B cell (primary cell): ENCODE measurements at regions not wholly inside any gene's neighbourhood (a gene's known extent, or its start where the extent isn't known, plus 50 kb on each side); places are given as distances from the start of the nearest gene placed in this dataset.

Source experiments
- ATAC-seq: fragments of 200-7000 bp; cut with Tn5 transposase; one replicate; pipeline ENCODE4 v1.10.0; 2021; ENCODE audit warnings: low read depth, mild to moderate bottlenecking, moderate number of reproducible peaks, moderate library complexity
- CTCF ChIA-PET: fragments of 350-600 bp; sonication (Branson Sonifier 250); formaldehyde crosslinking; loops from one replicate; lab custom pipeline; 2021; ENCODE audit warnings: antibody characterized with exemption, inconsistent platforms; lab: Charles Lee
- POLR2A ChIA-PET: fragments of 350-600 bp; sonication (Branson Sonifier 250); formaldehyde crosslinking; loops from one replicate; lab custom pipeline; 2021; ENCODE audit warnings: antibody characterized with exemption; lab: Charles Lee
- DNase-seq: peaks from one replicate; pipeline ENCODE4 v3.0.0; 2013
- H2AFZ ChIP-seq: 2 replicates; pipeline ENCODE4 v1.6.1; 2012; ENCODE audit warnings: mild to moderate bottlenecking, low read depth, low read length; ENCODE audit not compliant: insufficient read depth, poor library complexity, severe bottlenecking
- H3K27ac ChIP-seq, 2 donors: 1 replicate in 1 of 2; 2 replicates in 1 of 2; pipeline ENCODE4 v1.5.1; 2012 to 2013; ENCODE audit warnings: low read length in 2 of 2, mild to moderate bottlenecking in 2 of 2, moderate library complexity in 1 of 2
- H3K27me3 ChIP-seq, 4 experiments: fragments of 200-600 bp in 1 of 4; sonication (generic) in 1 of 4; replicated peaks in 1 of 4; 1 replicate in 2 of 4; 2 replicates in 2 of 4; pipeline versions ENCODE4 v1.6.1 to v1.7.0; 2013 to 2016; ENCODE audit warnings: low read length in 3 of 4, mild to moderate bottlenecking in 2 of 4, mixed read lengths in 1 of 4, moderate library complexity in 1 of 4; ENCODE audit not compliant: insufficient read depth in 4 of 4, control insufficient read depth in 3 of 4; ENCODE audit errors: control extremely low read depth in 1 of 4
- H3K36me3 ChIP-seq, 2 experiments: replicated peaks in 1 of 2; 1 replicate in 1 of 2; 2 replicates in 1 of 2; pipeline versions ENCODE4 v1.6.1 to v1.7.1; 2013; ENCODE audit warnings: low read length in 1 of 2; ENCODE audit not compliant: insufficient read depth in 2 of 2, control insufficient read depth in 1 of 2; ENCODE audit errors: control extremely low read depth in 1 of 2, extremely low read depth in 1 of 2
- H3K4me1 ChIP-seq, 2 donors: fragments of 200-600 bp in 1 of 2; sonication (generic) in 1 of 2; 1 replicate in 1 of 2; 2 replicates in 1 of 2; pipeline versions ENCODE4 v1.5.1 to v1.6.1; 2013 to 2017; ENCODE audit warnings: low read length in 2 of 2; ENCODE audit not compliant: control insufficient read depth in 2 of 2, insufficient read depth in 2 of 2
- H3K4me2 ChIP-seq: replicated peaks from 2 replicates; pipeline ENCODE3; 2012; ENCODE audit warnings: mild to moderate bottlenecking, low read depth, low read length; ENCODE audit not compliant: poor library complexity, severe bottlenecking
- H3K4me3 ChIP-seq, 5 experiments: fragments of 200-600 bp in 1 of 5; sonication (generic) in 1 of 5; 1 replicate in 3 of 5; 2 replicates in 2 of 5; pipeline versions ENCODE4 v1.5.1 to v1.7.0; 2011 to 2016; ENCODE audit warnings: low read length in 4 of 5, mild to moderate bottlenecking in 4 of 5, low read depth in 2 of 5, control low read depth in 1 of 5, moderate library complexity in 1 of 5; ENCODE audit not compliant: insufficient read depth in 1 of 5; ENCODE audit errors: control extremely low read depth in 1 of 5, extremely low read depth in 1 of 5
- H3K79me2 ChIP-seq: fragments of 200-600 bp; sonication (generic); one replicate; pipeline ENCODE4 v1.6.0; 2016; ENCODE audit warnings: low read length; ENCODE audit not compliant: control insufficient read depth, insufficient read depth
- H3K9ac ChIP-seq: fragments of 200-600 bp; sonication (generic); 2 replicates; pipeline ENCODE4 v1.6.1; 2017; ENCODE audit warnings: mild to moderate bottlenecking, low read length, moderate library complexity
- H3K9me3 ChIP-seq, 3 donors: one replicate each; pipeline versions ENCODE4 v1.6.1 to v1.7.1; 2013; ENCODE audit warnings: low read length in 2 of 3; ENCODE audit not compliant: control insufficient read depth in 2 of 3, insufficient read depth in 1 of 3; ENCODE audit errors: control extremely low read depth in 1 of 3
- H4K20me1 ChIP-seq: 2 replicates; pipeline ENCODE4 v1.6.0; 2012; ENCODE audit warnings: mild to moderate bottlenecking, low read length; ENCODE audit not compliant: insufficient read depth, control insufficient read depth, poor library complexity, severe bottlenecking
- H3K27ac Mint-ChIP-seq: one replicate; pipeline ENCODE4 v1.8.0; 2021; ENCODE audit warnings: mixed read lengths
- H3K27me3 Mint-ChIP-seq: one replicate; pipeline ENCODE4 v1.8.0; 2021; ENCODE audit warnings: mixed read lengths
- H3K4me1 Mint-ChIP-seq: one replicate; pipeline ENCODE4 v1.8.0; 2021; ENCODE audit warnings: mixed read lengths
- H3K4me3 Mint-ChIP-seq: one replicate; pipeline ENCODE4 v1.8.0; 2021; ENCODE audit warnings: mixed read lengths
- H3K9me3 Mint-ChIP-seq: one replicate; pipeline ENCODE4 v1.8.0; 2022; ENCODE audit warnings: mixed read lengths; ENCODE audit not compliant: insufficient read depth
- CTCF ChIP-seq: fragments of 200-600 bp; IDR thresholded peaks from one replicate; pipeline ENCODE4 v1.8.0; 2022; ENCODE audit warnings: antibody characterized with exemption, mild to moderate bottlenecking
- EZH2 ChIP-seq: IDR thresholded peaks from 2 replicates; pipeline ENCODE4 v1.6.1; 2012; ENCODE audit warnings: borderline replicate concordance, low read depth, mild to moderate bottlenecking, moderate library complexity, low read length; ENCODE audit not compliant: insufficient read depth, poor library complexity, severe bottlenecking
- WGBS: methylation state at CpG from one replicate; pipeline ENCODE4 v1.1.5; 2013; ENCODE audit warnings: missing lambda C conversion rate; ENCODE audit not compliant: insufficient coverage; 5-methylcytosine and 5-hydroxymethylcytosine counted together
- intact Hi-C: fragments of 100-400 bp; cut with micrococcal nuclease; formaldehyde crosslinking; loops from one replicate; pipeline ENCODE4 v1.10.0; 2022

DNA sequence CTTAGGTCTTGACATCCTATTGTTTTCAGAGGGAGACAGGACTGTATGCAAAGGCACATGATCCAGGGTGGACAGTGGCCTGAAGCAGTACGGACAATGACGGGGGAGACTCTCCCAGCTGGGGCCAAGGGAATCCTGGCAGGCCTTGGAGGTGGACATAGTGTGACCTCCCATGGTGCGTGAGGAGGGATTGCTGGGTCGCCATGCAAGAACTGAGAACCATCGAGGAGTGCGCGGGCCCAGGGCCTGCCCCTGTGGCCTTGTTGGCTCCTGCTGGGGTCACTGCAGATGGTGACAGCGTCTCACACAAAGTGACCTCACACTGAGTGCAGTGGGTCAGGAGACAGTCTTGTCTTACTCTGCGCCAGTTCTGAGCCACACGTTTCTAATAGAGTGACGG, 192.4 kb downstream of the GADD45G start:
- 98% methylated on average over 8 of the region's 11 CpGs for WGBS
- no peak overlapping the region for H3K4me3 Mint-ChIP-seq
- POLR2A ChIA-PET, result no interaction called here
- peaks cover 1% of the 10 kb centered on the region for H3K27me3 Mint-ChIP-seq
- Histone ChIP-seq H3K4me3 (no peak overlapping the region), H3K4me2 (no peak overlapping the region), H2AFZ (no peak overlapping the region), H4K20me1 (no peaks in the 10 kb centered on the region), H3K4me1 (no peaks in the 10 kb centered on the region), H3K9ac (no peak overlapping the region), H3K9me3 (no peaks in the 10 kb centered on the region), H3K79me2 (no peaks in the 10 kb centered on the region), H3K27ac (no peak overlapping the region), H3K27me3 (no peaks in the 10 kb centered on the region), H3K36me3 (no peaks in the 10 kb centered on the region)
- ATAC-seq (no peak), DNase-seq (no peak)
- CTCF ChIA-PET, result no interaction called here
- no peak for TF ChIP-seq EZH2
- TF ChIP-seq CTCF, result no peak
- H3K4me1 Mint-ChIP-seq, result no peaks in the 10 kb centered on the region
- intact Hi-C loops, result no loop called here
- H3K27ac Mint-ChIP-seq, result no peak overlapping the region
- no peaks in the 10 kb centered on the region for H3K9me3 Mint-ChIP-seq

- H3K27ac ChIP-seq, result no peak overlapping the region
- Mint-ChIP-seq H3K27ac (no peak overlapping the region), H3K9me3 (no peaks in the 10 kb centered on the region), H3K4me1 (no peaks in the 10 kb centered on the region), H3K27me3 (peaks cover 2% of the 10 kb centered on the region), H3K4me3 (no peak overlapping the region)
- no peaks in the 10 kb centered on the region for H3K27me3 ChIP-seq
- no peaks in the 10 kb centered on the region for H3K36me3 ChIP-seq
- DNase-seq (no peak), ATAC-seq (no peak)
- H3K4me2 ChIP-seq, result no peak overlapping the region
- intact Hi-C loops, result no loop called here
- no peak overlapping the region for H2AFZ ChIP-seq
- ChIA-PET POLR2A (no interaction called here), CTCF (no interaction called here)
- H3K4me1 ChIP-seq, result no peaks in the 10 kb centered on the region
- no peak overlapping the region for H3K9ac ChIP-seq
- TF ChIP-seq EZH2 (no peak), CTCF (no peak)
- no peak overlapping the region for H3K4me3 ChIP-seq
- no peaks in the 10 kb centered on the region for H3K9me3 ChIP-seq
- no peaks in the 10 kb centered on the region for H4K20me1 ChIP-seq
- WGBS, result 89% methylated on average over 7 of the region's 8 CpGs
- no peaks in the 10 kb centered on the region for H3K79me2 ChIP-seq
Measured at GRCh38 chr9:89797937-89798455, 193.2 kb downstream of the GADD45G start.
